Posterior cingulate gyrus (tissue), 11 donors: ENCODE measurements at regions not wholly inside any gene's neighbourhood (a gene's known extent, or its start where the extent isn't known, plus 50 kb on each side); places are given as distances from the start of the nearest gene placed in this dataset.

Experiments used
- DNase-seq, 10 donors: peaks; one replicate each; pipeline versions ENCODE4 v3.0.0 to v3.0.0-alpha.2; 2020 to 2021; ENCODE audit warnings: mixed read lengths in 3 of 10
- intact Hi-C: fragments of 100-400 bp; cut with DNase I; formaldehyde crosslinking; loops from one replicate; pipeline ENCODE4 v1.15.1; 2023

- no peak for DNase-seq
Observed at GRCh38 chr3:64865839-64866570, 178.2 kb upstream of the ADAMTS9 start.

DNA sequence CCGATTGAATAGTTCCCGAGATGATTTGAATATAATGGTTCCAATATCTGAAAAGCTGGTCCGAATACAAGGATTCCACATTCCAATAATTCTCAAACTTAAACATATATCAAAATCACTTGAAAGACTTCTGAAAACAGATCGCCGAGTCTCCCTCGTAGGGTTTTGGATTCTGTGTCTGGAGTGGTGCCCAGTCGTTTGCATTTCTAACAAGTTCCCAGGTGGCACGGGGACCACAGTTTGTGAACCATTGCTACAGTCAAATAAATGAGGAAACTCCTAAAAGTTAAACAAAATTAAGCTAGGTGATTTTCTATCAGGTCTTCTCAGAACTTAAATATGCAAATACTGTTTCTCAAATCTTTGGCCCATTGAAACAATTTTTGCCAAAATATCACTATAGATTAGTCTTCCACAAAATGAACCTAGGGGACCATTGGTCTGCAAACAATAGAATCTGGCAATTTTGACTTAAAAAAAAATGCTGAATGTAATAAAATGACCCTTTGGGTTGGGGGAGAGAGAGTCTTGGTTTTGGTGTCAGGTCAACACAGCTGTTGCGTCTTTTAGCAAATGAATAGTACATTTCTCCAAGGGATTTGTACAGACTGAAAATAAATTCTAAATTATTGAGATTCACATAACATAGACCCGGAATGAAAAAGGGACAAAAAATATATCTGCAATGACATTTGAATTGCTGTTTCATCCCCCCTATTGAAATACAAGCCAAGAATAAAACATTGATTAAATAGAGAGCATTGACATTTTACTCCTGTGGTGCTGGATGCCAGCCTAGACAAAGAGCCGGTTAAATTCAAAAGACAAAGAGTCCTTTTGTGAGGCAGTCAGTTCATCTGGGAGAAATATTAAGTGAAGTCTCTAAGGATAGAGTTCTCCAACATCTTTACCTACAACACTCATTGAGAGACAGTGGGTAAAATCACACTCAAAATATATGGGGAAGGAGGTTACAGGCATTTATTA, 175.7 kb upstream of the ADAMTS9 start:
- DNase-seq: peak in 1 of 10 donors; percentile 13
- intact Hi-C loops: no loop called here

More at GRCh38 chr3:64865839-64866570, 178.2 kb upstream of the ADAMTS9 start:
- intact Hi-C loops: no loop called here

- no peak for DNase-seq
- intact Hi-C loops: no loop called here
Observed at GRCh38 chr3:64861684-64862083, 173.9 kb upstream of the ADAMTS9 start.

- intact Hi-C loops: no loop called here
- no peak for DNase-seq
Observed at GRCh38 chr3:64860536-64860870, 172.7 kb upstream of the ADAMTS9 start.

- DNase-seq: no peak
- intact Hi-C loops: no loop called here
Observed at GRCh38 chr3:64859625-64860535, 172.1 kb upstream of the ADAMTS9 start.

- intact Hi-C loops: no loop called here
- no peak for DNase-seq
Observed at GRCh38 chr3:64856977-64857516, 169.2 kb upstream of the ADAMTS9 start.

- no peak for DNase-seq
- intact Hi-C loops: no loop called here
Observed at GRCh38 chr3:64856106-64856505, 168.3 kb upstream of the ADAMTS9 start.

GRCh38 chr3:64853456-64853855, 165.7 kb upstream of the ADAMTS9 start:
- intact Hi-C loops: no loop called here
- no peak for DNase-seq

GRCh38 chr3:64852738-64853137, 164.9 kb upstream of the ADAMTS9 start:
- no peak for DNase-seq
- intact Hi-C loops: no loop called here

- DNase-seq: no peak
- intact Hi-C loops: no loop called here
Observed at GRCh38 chr3:64848822-64849221, 161.0 kb upstream of the ADAMTS9 start.

GRCh38 chr3:64848127-64848800, 160.5 kb upstream of the ADAMTS9 start:
- intact Hi-C loops: no loop called here
- DNase-seq: no peak

GRCh38 chr3:64844558-64844957, 156.8 kb upstream of the ADAMTS9 start:
- intact Hi-C loops: no loop called here
- no peak for DNase-seq

DNA sequence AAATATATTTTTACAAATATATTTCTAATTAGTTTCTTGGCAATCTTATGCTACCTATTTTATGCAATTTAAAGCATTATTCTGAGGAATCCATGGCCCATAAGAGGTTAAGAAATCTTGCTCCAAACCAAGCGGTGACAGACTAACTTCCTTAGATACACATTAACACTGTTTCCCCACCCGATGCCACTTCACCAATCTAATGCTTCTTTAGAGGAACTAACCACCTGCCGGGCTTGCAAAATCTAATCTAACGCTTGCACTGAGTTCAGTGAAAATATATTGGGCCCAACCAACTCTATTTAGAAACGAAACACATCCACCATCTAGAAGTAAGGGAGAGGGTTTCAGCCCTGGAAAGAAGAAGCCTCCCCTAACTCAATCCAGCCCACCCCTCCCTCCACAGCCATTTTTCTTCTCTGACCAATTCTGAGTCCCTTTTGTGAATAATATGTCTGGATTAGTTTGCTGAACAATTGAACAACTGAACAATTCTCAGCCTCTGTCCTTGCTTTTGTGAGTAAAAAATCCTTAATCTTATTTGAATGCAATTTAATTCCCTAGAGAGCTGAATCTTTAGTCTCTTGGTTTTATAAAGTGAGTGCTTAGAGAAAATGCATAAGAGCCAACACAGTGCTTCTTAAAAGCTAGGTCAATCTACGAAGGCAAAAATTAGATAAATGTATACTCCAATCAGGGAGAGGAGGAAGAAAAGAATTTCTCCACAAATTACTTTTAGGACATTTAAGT, 150.4 kb upstream of the ADAMTS9 start:
- no peak for DNase-seq
- intact Hi-C loops: no loop called here

- no peak for DNase-seq
- intact Hi-C loops: no loop called here
Observed at GRCh38 chr3:64837126-64837738, 149.4 kb upstream of the ADAMTS9 start.

DNA sequence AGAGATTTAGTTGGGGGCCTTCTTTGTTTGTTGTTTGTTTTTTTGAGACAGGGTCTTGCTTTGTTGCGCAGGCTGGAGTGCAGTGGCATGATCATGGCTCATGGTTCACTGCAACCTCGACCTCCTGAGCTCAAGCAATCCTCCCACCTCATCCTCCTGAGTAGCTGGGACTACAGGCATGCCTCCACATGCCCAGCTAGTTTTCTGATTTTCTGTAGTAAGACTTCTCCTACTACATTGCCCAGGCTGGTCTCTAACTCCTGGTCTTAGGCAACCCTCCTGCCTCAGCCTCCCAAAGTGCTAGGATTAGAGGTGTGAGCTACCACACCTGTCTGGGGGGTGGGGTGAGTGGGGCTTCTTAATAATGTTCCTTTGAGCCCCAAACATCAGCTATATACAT, 148.3 kb upstream of the ADAMTS9 start:
- intact Hi-C loops: no loop called here
- no peak for DNase-seq

- intact Hi-C loops: no loop called here
- peak in 5 of 10 donors; percentile 8 to 74 (median 29) for DNase-seq
Observed at GRCh38 chr3:64832098-64832497, 144.3 kb upstream of the ADAMTS9 start.

GRCh38 chr3:64830681-64831080, 142.9 kb upstream of the ADAMTS9 start:
- intact Hi-C loops: no loop called here
- DNase-seq: no peak

DNA sequence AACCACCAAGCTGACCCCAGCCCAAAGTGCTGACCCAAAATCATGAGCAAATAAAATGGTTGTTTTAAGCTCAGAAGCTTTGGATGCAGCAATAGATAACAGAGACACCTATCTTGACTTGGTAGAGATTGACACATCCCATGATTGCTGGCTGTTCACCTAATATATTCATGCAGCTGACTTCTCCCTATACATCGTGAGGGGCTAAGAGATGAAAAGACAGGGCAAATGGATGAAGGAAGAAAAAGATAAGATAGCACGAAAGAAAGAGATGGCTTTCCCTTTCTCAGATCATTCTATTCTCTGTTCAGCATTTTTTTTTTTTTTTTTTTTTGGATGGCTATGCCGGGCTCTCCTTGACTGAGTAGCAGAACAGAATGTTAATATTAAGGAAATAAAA, 141.5 kb upstream of the ADAMTS9 start:
- intact Hi-C loops: no loop called here
- DNase-seq: no peak

DNA sequence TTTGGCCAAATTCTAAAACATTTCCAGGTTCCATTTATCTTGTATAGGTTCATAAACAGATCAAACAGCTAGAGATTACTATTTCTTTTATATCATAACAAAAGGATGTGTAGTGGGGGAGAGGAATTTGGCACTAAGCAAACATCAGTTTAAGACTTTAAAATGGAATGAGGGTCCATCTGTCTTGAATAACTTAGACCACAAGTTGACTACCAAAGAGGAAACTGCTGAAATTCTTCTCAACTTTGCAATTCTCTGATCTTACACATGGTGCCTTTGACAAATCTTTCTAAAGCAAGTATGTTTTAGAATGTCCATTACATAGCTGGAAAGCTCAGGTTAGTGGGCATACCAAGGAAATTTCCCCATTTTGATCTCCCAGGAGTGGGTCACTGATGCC, 140.5 kb upstream of the ADAMTS9 start:
- DNase-seq: no peak
- intact Hi-C loops: no loop called here
